Activated naive CD4-positive, alpha-beta T cell treated with anti-CD3 and anti-CD28 coated beads, Interleukin-2, amount 50 U/mL, for 72 hours (primary cell): ENCODE measurements at regions not wholly inside any gene's neighbourhood (a gene's known extent, or its start where the extent isn't known, plus 50 kb on each side); places are given as distances from the start of the nearest gene placed in this dataset.
"Not testable (repeated sequence)": the region's sequence is repeated elsewhere in the genome, so short reads cannot be mapped to it uniquely, and the experiment has no call there.

ENCODE experiments used
- ATAC-seq, 2 donors: fragments of 150-1000 bp; cut with Tn5 transposase; 2 replicates each; pipeline ENCODE4 v1.10.0; 2021; ENCODE audit warnings: mild to moderate bottlenecking in 2 of 2, moderate library complexity in 2 of 2
- DNase-seq, 2 donors: peaks; one replicate each; pipeline ENCODE4 v3.0.0; 2021 to 2022; ENCODE audit warnings: low spot score in 2 of 2
- H3K27ac Mint-ChIP-seq, 2 donors: one replicate each; pipeline ENCODE4 v1.8.0; 2022; ENCODE audit warnings: mild to moderate bottlenecking in 2 of 2, mixed read lengths in 2 of 2
- H3K36me3 Mint-ChIP-seq, 2 donors: one replicate each; pipeline ENCODE4 v1.8.0; 2022; ENCODE audit warnings: mixed read lengths in 2 of 2
- H3K9me3 Mint-ChIP-seq, 2 donors: one replicate each; pipeline ENCODE4 v1.8.0; 2022; ENCODE audit warnings: mixed read lengths in 2 of 2

DNA sequence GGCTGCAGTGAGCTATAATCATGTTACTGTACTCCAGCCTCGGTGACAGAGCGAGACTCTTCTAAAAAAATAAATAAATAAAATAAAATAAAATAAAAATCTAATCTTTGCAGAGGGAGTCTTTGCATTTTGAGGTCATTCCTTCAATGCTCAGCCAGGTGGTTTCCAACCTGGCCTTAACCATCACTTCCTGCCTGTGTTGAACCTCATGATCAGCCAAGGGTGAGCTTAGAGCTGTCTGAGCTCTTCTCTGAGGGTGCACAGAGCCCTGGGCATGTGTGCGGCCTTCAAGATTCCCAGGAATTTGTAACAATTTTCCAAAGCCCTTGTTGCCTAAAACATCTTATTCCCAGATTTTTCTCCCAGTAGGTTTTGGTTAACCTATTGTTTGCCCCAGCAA is 94.3 kb downstream of the KCNJ12 start:
- ATAC-seq, H3K9me3 Mint-ChIP-seq, DNase-seq, H3K27ac Mint-ChIP-seq, H3K36me3 Mint-ChIP-seq: not testable (repeated sequence)

DNA sequence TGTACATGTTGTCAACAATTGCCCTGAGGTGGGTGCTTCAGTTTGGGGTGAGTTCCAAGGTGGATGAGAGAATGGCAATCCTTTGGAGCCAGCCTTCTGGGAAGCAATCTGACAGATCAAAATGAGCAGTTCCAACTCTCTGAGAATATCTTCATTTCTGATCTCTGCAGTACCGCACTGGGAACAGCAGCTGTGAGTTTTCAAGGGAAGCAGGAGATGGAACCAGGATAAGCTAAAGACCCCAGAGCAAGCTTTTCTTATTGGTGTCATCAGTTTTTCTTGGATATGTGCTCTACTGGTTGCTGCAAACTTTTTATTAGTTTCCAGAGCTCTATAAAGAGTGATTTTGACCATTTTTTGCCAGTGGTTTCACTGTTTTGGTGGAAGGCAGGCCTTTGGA is 94.7 kb downstream of the KCNJ12 start:
- Mint-ChIP-seq H3K9me3 (no peaks in the 10 kb centered on the region), H3K27ac (no peak overlapping the region), H3K36me3 (no peaks in the 10 kb centered on the region)
- DNase-seq (no peak), ATAC-seq (no peak)

DNA sequence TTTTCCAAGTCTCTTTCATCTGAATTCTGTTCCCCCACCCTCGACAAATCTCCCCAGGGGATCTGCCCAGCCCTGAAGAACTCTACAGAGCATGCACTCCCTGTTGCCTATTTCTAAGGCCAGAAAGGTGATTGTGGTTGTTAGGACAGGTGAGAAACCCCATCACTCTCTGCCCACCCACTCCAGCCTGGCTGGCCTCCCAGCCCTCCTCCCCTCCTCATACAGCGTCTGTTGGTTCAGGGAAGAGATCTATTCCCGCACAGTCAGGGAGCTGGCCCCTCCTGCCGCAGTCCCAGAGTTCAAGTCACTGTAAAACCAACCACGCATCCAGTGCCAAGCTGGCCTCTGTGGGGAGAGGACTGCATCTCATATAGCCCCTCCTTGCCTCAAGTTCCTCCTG is 98.7 kb downstream of the KCNJ12 start:
- H3K36me3 Mint-ChIP-seq: peaks cover 15 to 21% of the 10 kb centered on the region in 2 donors
- ATAC-seq (no peak), DNase-seq (no peak)
- no peak overlapping the region for H3K27ac Mint-ChIP-seq
- no peaks in the 10 kb centered on the region for H3K9me3 Mint-ChIP-seq

DNA sequence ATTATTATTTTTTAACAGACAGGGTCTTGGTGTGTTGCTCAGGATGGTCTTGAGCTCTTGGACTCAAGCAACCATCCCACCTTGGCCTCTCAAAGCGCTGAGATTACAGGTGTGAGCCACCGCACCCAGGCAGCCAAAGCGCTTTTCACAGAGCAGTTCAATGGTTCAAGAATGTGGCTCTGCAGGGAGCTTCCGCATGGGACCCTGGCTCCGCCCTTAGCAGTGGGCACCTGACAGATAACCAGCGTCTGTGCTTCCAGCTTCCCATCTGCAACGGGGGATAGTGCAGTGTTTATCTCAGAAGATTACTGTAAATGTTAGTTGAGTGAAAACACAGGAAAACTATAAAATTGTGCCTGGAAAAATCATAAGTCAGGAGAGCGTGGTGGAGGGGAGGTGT is 99.4 kb downstream of the KCNJ12 start:
- Mint-ChIP-seq H3K36me3 (peaks cover 15 to 21% of the 10 kb centered on the region in 2 donors), H3K9me3 (no peaks in the 10 kb centered on the region), H3K27ac (no peak overlapping the region)
- ATAC-seq (no peak), DNase-seq (no peak)

DNA sequence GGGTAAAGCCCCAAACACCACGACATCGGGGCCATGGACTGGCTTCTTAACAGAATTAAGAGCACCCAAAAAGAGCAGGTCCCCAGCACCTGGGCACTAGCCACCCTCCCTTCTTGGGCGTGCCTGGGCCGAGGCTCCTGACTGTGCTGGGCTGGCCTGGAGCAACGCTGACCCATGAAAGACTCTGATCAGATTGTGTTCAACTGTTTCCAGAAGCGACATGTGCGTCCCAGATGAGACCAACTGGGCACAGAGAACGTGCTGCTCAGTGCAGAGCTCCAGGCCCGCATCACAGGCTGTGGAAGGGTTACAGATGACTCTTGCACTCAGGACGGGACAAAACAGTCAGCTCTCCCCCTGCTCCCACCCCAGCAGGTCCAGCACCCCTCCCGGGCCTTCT is 100.7 kb downstream of the KCNJ12 start:
- Mint-ChIP-seq H3K27ac (no peak overlapping the region), H3K36me3 (peaks cover 15 to 21% of the 10 kb centered on the region in 2 donors), H3K9me3 (no peaks in the 10 kb centered on the region)
- DNase-seq (no peak), ATAC-seq (no peak)

DNA sequence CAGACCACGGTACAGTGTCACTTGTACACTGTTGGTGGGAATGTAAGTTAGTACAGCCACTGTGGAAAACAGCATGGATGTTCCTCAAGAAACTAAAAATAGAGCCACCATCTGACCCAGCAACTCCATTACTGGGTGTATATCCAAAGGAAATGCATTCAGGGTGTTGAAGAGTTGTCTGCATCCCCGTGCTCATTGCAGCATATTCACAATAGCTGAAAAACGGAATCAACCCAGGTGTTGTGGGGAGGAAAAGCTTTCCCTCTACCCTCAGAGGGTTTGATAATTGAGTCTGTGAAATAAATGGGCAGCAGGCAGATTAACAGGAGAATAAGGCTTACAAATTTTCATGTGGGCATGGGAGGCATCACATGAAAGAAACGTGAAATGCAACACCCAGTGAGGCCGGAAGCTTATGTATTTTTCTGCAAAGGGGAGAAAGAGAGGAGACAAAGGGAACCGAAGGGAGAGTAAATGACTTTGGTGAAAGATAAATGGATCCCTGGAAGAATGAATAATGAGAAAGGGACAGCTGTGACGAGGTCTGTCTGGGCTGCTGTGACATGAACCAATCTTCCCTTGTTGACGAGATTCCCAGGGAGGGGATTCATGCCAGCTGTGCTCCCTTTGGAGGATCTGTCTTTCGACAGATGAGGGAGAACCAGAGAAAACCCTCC is 106.2 kb downstream of the KCNJ12 start:
- DNase-seq (no peak), ATAC-seq (no peak)
- Mint-ChIP-seq H3K36me3 (peaks cover 15 to 18% of the 10 kb centered on the region in 2 donors), H3K9me3 (no peaks in the 10 kb centered on the region), H3K27ac (no peak overlapping the region)

DNA sequence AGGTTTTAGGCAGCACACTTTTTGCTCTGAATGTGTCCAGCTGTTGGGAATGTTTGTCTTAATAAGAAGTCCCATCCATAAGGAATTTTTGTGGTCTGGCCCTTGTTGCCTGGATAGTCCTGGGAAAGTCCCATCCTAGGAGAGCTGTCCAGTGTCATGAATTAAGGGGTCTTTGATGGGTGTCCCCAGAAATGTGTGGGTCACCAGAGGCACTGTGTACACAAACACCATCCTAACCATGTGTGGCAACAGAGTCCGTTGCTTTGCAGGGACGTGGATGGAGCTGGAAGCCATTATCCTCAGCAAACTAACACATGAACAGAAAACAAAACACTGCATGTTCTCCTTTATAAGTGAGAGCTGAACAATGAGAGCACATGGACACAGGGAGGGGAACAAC is 111.9 kb downstream of the KCNJ12 start:
- DNase-seq, H3K9me3 Mint-ChIP-seq, H3K27ac Mint-ChIP-seq, ATAC-seq, H3K36me3 Mint-ChIP-seq: not testable (repeated sequence)

DNA sequence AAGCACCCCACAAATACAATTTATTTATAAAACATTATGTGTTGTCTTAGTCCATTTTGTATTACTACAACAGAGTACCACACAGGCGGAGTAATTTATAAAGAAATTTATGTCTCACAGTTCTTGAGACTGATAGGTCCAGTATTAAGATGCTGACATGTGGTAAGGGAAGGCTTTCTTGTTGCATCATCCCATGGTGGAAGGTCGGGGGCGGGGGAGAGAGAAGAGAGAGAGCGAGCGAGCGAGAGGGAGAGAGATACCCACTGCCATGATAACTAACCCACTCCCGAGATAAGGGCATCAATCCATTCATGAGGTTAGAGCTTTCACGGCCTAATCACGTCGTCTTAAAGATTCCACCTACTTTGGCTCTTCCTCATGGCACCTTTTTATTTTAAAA is 117.8 kb downstream of the KCNJ12 start:
- ATAC-seq (no peak), DNase-seq (no peak)
- Mint-ChIP-seq H3K36me3 (no peaks in the 10 kb centered on the region), H3K27ac (no peak overlapping the region), H3K9me3 (no peaks in the 10 kb centered on the region)

DNA sequence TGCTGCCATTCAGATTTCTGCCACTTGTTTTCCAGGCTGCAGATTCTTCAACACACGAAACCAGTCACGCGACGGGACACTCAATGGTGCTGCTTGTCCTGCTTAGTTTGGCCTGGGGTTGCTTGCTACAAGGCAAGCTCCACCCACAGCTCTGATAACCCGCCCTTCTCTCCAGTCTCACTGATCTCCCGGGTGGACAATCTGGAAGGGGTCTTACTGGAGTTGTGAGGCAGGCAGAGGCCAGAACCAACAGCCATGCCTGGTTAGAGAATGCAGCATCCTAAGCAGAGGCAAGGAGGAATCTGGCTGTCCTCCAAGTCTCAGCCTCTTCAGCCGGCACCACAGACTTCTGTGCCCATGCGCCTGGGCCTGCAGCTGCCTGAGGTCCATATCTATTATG is 119.1 kb downstream of the KCNJ12 start:
- DNase-seq: no peak
- H3K36me3 Mint-ChIP-seq: no peaks in the 10 kb centered on the region
- no peaks in the 10 kb centered on the region for H3K9me3 Mint-ChIP-seq
- no peak for ATAC-seq
- H3K27ac Mint-ChIP-seq: no peak overlapping the region

DNA sequence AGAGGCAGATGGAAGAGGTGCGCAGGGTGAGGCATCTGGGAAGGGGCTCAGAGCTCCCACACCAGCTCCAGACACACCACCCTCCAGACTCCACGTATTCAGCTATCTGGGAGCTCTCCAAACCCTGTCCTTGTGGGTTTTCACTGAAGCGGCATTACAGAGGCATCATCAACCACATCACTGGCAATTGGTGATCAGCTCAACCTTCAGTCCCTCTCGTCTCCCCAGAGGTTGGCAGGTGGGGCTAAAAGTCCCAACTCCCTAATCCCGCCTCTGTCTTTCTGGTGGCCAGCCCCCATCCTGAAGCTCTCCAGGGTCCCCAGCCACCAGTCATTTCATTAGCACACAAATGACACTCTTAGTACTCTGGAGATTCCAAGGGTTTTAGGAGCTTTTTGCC is 123.9 kb downstream of the KCNJ12 start:
- ATAC-seq (no peak), DNase-seq (no peak)
- Mint-ChIP-seq H3K36me3 (no peaks in the 10 kb centered on the region), H3K27ac (no peak overlapping the region), H3K9me3 (no peaks in the 10 kb centered on the region)

DNA sequence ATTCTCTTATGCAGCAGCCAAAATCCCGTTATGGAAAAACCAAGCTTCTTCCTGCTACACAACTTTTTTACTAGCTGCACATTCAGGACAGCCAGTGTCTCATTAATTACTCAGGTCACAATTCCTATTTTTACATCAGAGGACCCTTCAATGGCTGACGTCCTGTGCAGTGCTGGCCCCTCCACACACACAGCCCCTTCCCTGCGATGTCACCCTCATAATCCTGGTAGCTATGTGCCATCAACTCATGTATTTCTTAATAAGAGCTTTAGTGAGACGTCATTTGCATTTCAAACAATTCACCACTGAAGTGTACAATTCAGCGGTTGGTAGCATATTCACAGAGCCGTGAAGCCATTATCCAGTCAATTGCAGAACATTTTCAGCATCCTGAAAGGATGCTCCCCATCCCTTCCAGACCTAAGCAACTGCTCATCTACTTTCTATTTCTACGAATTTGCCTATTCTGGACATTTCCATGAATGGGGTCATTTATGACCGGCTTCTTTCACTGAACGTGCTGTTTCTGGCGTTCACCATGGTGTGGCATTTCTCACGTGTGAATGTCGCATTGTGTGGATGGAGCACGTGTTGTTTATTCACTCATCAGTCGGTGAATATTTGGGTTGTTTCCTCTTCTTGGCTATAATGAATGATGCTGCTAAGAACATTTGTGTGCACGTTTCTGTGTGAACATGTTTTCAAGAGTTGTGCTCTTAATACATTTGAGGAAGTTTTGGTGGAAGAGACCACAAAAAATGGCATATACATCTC is 126.0 kb downstream of the KCNJ12 start:
- not testable (repeated sequence) for H3K27ac Mint-ChIP-seq, ATAC-seq, DNase-seq, H3K36me3 Mint-ChIP-seq, H3K9me3 Mint-ChIP-seq

DNA sequence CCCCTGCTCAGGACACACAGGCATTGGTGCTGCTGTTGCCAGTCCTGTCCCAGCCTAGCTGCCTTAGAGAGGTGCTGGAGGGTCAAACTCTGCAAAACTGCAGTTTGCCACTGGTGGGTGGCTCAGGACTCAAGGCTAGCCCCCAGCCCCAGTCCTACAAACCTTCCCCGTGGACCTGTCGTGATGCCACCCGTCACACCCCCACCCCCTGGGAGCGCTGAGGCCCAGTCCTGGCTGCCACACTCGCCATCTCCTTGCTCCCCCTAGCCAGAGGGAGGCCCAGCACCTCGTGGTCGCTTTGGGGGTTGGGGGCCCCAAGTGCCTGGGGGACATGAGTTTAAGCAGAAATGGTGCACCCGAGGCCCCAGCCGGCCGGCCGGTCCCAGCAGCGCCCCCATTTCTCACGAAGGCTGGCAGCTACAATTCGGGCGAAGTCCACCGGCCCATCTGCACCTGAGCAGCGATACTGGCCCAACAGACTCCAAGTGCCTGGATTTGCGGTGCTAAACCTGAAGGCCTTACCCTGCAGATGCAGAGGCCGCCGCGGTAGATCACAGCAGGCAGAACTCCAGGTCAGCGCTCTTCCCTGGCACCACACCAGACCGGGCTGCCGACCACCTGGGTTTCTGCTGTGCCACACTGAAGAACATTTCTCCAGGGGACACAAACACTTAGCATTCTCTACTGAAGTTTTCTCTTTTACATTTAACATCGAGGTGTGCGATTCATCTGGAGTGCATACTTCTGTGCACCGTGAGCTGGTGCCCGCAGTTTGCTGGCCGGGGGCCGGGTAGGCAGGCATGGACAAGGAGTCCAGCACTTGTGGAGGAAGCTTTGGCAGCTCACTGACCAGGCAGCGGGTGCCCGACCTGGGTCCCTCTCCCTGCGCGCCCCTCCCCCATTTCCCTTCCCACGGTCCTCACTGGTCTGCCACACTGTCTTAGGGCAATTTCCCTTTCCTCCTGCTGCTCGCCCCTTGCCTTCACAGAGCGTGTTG is 130.0 kb downstream of the KCNJ12 start:
- Mint-ChIP-seq H3K9me3 (no peaks in the 10 kb centered on the region), H3K27ac (no peak overlapping the region), H3K36me3 (no peaks in the 10 kb centered on the region)
- DNase-seq (no peak), ATAC-seq (no peak)

DNA sequence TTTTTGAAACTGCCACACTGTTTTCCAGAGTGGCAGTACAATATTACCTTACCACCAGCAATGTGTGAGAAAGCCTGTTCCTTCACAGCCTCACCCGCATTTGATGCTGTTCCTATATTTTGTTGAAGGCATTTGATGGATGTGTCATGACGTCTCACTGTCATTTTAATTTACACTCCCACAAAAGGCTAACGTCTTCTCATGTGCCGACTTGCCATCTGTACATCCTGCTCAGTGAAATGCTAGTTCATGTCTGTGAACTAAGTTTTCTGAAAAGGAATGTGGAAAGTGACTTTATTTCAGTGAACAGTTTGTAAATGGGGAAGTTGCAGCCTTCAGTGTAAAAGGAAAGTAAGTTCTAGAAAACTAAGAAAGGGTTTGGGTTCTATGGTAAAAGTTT is 131.6 kb downstream of the KCNJ12 start:
- not testable (repeated sequence) for H3K27ac Mint-ChIP-seq, H3K36me3 Mint-ChIP-seq, ATAC-seq, DNase-seq, H3K9me3 Mint-ChIP-seq

DNA sequence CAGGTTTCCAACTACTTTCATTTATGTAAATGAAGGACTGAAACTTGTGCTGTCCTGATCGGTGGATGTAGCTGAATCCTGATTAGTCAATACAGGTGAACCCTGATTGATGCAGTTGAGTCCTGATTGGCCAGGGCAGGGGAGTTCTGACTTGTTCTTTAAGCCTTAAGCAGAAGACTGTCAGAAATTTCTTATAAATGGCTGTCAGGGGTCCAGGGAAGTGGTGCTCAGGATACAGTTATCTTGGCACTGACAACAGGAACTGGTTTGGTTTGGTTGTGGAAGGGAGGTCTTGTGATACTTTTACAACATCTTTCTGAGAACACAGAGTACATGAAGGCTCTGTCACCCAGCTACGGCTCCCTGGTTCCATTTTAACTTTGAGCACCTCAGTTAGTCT is 132.1 kb downstream of the KCNJ12 start:
- ATAC-seq (no peak), DNase-seq (no peak)
- no peaks in the 10 kb centered on the region for H3K9me3 Mint-ChIP-seq
- H3K27ac Mint-ChIP-seq: no peak overlapping the region
- H3K36me3 Mint-ChIP-seq: no peaks in the 10 kb centered on the region

DNA sequence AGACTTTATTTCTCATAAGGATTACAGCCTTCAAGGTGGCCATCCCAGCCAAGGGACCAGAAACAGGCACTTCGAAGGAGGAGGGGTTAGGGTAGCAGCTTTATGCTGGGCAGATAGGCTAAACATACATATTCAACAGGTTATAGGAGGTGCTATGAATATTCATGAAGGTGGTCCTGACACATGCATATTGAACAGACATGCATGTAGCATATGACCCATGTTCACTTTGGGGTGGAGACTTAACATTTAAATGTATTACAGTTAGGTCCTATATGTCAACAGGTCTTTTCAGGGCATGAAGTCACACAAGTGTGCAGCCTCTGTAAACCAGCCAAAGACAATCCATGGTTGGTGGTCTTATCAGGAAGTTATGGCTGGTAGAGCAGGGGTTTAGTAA is 133.2 kb downstream of the KCNJ12 start:
- not testable (repeated sequence) for H3K27ac Mint-ChIP-seq, H3K36me3 Mint-ChIP-seq, ATAC-seq, H3K9me3 Mint-ChIP-seq, DNase-seq

DNA sequence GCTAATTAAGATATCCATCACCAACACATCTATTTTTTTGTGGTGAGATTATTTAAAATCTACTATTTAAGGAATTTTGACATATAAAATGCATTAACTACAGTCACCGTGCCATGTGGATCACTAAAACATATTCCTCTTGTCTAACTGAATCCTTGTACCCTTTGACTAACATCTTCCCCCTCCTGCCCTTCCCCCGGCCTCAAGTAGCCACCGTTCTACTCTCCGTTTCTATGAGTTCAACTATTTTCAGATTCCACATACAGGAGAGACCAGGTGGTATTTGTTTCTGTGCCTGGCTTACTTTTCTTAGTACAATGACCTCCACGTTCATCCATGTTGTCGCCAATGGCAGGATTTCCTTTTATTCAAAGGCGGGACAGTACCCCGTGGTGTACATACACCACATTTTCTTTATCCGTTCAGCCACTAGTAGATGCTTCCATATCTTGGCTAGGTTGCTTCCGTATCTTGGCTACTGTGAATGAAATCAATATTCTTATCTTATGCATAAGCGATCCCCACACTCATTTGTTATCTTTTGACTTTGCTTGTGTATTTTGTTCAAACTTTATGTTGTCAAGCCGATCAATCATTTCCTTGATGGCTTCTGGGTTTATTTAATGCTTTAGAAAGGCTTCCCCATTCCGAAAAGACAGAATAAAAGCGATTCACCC is 134.7 kb downstream of the KCNJ12 start:
- DNase-seq (no peak), ATAC-seq (peak in 1 of 2 donors; percentile 26)

More for the DNA sequence above, 134.7 kb downstream of the KCNJ12 start:
- no peaks in the 10 kb centered on the region for H3K9me3 Mint-ChIP-seq
- no peaks in the 10 kb centered on the region for H3K36me3 Mint-ChIP-seq
- peak overlapping the region in 1 of 2 donors; percentile 21 for H3K27ac Mint-ChIP-seq
